ENCODE measurements at regions not wholly inside any gene's neighbourhood (a gene's known extent, or its start where the extent isn't known, plus 50 kb on each side); places are given as distances from the start of the nearest gene placed in this dataset.
A peak's percentile ranks its signal among the peaks of the same experiment; 100 is the strongest.
"Not testable (repeated sequence)": the region's sequence is repeated elsewhere in the genome, so short reads cannot be mapped to it uniquely, and the experiment has no call there.

DNA sequence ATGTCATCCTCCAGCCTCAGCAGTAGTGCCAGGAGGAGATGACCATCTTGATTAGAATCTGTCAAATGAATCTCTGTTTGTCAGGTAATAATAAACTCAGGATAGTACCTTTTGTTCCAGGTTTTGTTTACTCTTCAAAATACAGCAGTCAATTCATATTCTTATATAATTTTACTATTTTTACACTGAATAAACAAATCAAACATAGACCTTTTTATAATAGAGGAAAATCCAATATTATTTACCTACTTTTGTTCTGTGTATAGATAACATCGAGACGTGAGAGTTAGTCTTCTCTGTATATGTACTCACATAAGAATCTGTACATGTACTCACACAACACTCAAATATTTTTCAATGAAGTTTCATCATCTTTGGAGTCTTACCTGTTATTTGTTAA is 365.4 kb upstream of the EPHA5 start:
- no peak for DNase-seq (ENCODE audit: low read depth)

DNA sequence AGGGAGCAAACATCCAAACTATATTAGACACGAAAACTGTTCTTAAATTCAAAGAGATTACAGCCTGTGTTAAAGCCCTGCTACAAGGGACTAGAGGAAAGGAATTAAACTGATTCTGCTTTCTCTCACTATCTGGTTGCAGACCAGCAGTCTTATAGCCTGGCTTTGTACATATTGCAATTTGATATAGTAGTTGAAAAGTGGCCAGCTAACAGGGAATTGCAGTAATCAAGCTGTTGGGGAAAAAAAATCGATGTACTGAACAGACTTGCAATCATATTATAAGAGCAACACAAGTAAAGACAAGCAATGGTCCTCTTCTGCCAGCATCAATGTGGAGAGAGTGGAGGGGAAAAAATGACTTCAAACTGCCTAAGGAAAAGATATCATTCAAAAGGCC is 364.4 kb upstream of the EPHA5 start:
- DNase-seq (ENCODE audit: low read depth) = no peak

DNA sequence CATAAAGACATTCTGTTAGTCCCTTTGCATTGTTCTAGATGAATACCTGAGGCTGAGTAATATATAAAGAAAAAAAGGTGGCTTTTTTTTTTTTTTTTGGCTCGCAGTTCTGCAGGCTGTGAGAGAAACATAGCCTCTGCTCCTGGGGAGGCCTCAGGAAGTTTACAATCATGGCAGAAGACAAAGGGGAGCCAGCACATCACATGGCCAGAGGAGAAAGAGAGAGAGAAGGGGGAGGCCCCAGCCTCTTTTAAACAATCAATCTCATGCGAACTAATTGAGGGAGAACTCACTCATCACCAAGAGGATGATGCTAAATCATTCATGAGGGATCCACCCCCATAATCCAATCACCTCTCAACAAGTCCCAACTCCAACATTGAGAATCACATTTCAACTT is 364.0 kb upstream of the EPHA5 start:
- no peak for DNase-seq (ENCODE audit: low read depth)

GRCh38 chr4:66032571-66032970 is 362.3 kb upstream of the EPHA5 start:
- DNase-seq (ENCODE audit: low read depth) = no peak

DNA sequence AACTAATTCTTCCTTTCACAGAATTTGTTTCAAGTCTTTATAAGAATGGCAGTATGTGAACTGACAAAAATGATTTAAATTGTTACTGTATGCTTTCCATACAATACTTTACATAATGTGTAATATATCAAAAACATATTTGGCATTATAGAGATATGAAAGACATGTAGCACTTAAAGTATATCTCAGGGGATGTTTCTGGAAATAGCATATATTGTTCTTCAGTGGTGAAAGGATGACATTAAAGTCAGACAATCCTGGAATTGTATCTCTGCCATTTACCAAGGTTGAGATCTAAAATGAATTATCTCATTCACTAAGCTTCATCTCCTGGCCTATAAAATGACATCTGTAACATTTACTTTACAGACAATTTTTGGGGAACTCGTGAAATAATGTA is 358.4 kb upstream of the EPHA5 start:
- DNase-seq (ENCODE audit: low read depth) = no peak

DNA sequence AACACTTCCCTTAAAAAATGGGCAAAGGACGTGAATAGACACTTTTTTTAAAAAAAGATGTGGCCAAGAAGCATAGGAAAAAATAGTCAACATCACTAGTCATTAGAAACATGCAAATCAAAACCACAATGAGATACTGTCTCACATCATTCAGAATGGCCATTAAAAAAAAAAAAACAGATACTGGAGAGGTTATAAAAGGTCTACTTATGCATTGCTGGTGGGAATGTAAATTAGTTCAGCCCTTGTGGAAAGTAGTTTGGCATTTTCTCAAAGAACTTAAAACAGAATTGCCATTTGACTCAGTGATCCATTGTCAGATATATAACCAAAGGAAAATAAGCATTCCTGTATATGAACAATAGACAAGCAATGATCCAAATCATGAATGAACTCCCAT is 352.8 kb upstream of the EPHA5 start:
- peak; percentile 69 for DNase-seq (ENCODE audit: low read depth)

DNA sequence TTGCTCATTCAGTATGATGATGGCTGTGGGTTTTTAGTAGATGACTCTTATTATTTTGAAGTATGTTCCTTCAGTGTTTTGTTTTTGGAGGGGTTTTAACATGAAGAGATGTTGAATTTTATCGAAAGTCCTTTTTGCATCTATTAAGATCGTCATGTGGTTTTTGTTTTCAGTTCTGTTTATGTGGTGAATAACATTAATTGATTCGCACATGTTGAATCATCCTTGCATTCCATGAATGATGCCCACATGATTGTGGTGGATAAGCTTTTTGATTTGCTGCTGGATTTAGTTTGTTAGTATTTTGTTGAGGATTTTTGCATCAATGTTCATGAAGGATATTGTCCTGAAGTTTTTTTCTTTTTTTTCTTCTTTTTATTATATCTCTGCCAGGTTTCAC is 347.4 kb upstream of the EPHA5 start:
- peak; percentile 66 for DNase-seq (ENCODE audit: low read depth)

DNA sequence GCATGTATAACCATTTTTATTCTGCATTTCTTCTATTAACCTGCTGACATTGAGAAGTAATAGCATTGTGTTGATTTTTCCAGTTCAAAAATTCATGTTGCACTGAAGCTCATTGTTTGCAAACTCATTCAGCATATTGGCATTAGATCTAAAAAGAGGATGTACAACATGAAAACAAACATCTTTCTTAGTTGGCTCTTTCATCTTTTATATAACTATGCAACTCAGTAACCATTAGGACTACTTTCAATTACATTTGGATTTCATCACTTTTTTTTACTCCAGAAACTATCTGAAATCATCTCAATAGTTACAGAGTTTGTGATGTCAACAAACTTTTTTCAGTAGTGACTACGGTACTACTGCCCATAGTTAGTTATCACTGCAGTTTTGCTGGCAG is 346.0 kb upstream of the EPHA5 start:
- DNase-seq (ENCODE audit: low read depth) = no peak

GRCh38 chr4:66014146-66014765 is 344.0 kb upstream of the EPHA5 start:
- DNase-seq (ENCODE audit: low read depth) = no peak

- peak; percentile 59 for DNase-seq (ENCODE audit: low read depth)
Measured at GRCh38 chr4:66000510-66001117, 330.3 kb upstream of the EPHA5 start.

DNA sequence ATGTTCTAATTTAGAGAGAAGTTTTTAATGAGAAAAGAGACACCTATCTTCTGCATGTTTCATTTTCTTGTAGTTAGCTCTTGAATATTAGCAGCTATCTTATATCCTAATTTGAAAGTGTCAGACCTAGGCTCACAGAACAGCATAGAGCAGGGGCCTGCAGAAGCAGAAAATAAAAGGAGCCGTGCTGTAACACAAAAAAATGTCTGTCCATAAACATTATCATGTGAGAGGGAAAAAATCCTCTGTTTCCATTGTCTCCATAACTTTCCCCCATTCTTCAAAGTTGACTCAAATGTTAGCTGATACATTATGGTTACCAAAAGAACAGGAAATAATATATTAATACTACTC is 329.2 kb upstream of the EPHA5 start:
- DNase-seq (ENCODE audit: low read depth) = no peak

GRCh38 chr4:65998807-65999517 is 328.7 kb upstream of the EPHA5 start:
- DNase-seq (ENCODE audit: low read depth) = not testable (repeated sequence)

DNA sequence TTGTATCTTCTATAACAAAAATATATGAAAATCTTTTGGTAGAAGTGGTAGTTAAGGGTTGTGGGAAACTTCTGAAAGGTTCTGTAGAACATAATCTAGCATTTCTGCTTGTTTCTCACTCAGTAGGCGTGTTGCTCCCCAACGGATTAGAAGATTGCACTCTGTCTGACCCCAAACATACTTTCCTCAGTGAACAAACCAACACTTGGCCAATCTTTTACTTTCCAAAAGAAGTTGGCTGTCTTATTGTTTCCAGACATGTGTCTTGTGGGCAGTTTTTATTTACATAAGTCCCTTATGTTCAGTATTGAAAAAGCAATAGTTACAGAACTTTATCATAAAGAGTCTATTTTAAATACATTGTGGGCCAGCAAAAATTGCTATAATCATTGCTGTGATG is 312.8 kb upstream of the EPHA5 start:
- no peak for DNase-seq (ENCODE audit: low read depth)

DNA sequence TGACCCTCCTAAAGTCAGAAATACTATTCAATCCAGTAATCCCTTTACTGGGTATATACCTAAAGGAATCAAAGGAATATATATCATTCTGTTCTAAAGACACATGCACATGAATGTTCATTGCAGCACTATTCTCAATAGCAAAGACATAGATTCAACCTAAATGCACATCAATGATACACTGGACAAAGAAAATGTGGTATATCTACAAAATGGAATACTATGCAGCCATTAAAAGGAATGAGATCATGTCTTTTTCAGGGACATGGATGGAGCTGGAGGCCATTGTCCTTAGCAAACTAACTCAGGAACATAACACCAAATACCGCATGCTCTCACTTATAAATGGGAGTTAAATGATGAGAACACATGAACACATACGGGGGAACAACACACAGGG is 306.0 kb upstream of the EPHA5 start:
- no peak for DNase-seq (ENCODE audit: low read depth)

GRCh38 chr4:65973186-65973585 is 302.9 kb upstream of the EPHA5 start:
- DNase-seq (ENCODE audit: low read depth) = no peak

GRCh38 chr4:65971686-65972085 is 301.4 kb upstream of the EPHA5 start:
- DNase-seq (ENCODE audit: low read depth) = no peak

GRCh38 chr4:65968831-65969558 is 298.7 kb upstream of the EPHA5 start:
- no peak for DNase-seq (ENCODE audit: low read depth)

DNA sequence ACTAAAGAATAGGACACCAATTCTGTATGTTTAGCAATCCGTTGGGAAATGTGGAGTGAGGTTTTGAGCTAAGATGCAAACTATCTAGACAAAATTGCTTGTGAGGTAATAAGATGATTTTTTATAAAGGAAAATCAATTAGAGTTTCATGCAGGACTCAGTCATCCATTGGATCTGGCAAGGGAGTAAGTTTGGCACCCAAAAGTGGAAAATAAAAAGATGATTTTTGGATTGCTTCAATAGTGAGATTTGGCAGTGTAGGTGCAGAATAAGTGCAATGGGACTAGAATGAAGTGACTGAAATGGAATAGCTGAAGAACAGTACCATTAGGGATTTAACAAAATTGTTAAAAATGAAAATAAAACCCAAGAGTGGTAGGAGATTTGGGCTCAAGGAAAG is 290.5 kb upstream of the EPHA5 start:
- no peak for DNase-seq (ENCODE audit: low read depth)

DNA sequence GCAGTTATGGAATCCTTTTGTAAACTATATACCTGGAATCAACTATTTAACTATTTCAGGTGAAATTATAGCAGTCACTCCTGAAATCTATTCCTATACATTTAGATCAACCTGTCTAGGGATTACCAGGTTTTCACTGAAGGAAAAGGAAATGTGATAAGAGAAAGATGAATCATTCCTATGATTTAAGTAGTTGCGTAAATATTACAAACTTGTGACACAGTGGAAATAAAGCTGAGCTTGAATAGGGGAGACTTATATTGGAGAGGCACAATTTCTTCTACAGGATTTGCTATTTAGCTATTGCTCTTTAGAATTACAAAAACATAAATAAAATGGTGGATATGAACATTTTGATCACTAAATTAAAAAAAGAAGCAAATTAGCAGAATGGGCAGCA is 284.1 kb upstream of the EPHA5 start:
- no peak for DNase-seq (ENCODE audit: low read depth)

DNA sequence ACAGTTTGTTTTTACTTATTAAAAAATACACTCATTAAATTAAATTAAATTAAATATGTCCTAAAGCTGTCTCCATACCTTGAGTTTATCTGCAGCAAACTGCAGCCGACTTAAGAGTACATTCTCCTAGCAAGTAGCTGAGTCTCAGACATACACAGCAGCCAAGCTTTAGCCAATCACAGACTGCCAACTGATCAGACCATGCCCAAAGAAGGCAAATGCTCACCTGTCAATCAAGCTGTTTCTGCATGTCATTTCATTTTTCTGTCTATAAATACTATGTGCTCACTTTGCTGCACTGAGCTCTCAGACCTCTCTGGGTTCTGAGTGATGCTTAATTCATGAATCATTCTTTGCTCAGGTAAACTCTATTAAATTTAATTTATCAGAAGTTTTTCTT is 280.9 kb upstream of the EPHA5 start:
- DNase-seq (ENCODE audit: low read depth) = no peak

DNA sequence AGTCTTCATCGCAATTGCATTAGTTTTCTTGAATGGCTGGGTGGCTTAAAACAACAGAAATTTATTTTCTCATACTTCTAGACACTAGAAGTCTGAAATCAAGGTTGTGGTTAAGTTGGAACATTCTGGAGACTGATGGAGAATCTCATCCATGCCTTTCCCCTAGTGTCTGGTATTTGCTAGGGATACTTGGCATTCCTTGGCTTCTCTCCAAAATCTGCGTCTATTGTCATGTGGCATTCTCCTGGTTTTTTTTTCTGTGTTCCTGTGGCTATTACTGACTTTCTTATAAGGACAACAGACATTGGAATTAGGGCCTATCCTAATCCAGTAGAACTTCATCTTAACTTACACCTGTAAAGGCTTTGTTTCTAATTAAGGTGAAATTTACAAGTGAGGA is 272.8 kb upstream of the EPHA5 start:
- DNase-seq (ENCODE audit: low read depth) = peak; percentile 89

DNA sequence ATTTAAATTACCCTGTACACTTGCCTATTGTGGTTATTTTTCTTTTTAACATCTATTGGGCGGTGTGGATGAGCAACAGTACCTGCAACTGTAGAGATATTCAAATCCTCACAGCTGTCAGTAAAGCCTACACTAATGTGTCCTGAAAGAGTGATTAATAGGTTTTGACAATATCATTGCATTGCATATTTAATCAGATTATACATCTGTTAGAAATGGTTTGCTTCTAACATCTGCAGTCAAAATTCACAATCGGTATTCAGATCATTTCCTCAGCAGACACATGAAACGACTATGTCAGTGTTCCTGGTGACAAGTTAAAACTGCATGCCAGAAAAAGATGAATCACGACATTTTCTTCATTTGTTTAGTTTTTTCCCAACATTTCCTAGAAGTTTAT is 254.6 kb upstream of the EPHA5 start:
- no peak for DNase-seq (ENCODE audit: low read depth)

- no peak for DNase-seq (ENCODE audit: low read depth)
Measured at GRCh38 chr4:65923616-65924015, 253.3 kb upstream of the EPHA5 start.
